Caco-2 (cell line): ENCODE measurements at regions not wholly inside any gene's neighbourhood (a gene's known extent, or its start where the extent isn't known, plus 50 kb on each side); places are given as distances from the start of the nearest gene placed in this dataset.

ENCODE experiments used
- BruUV-seq: library from RNA; stranded (reverse); fragments of 400-500 nt; replicated peaks from 2 replicates; lab custom pipeline; 2021; lab: Mats Ljungman, UMichigan
- CTCF ChIA-PET: fragments of 300-600 bp; sonication (Branson Sonifier 250); formaldehyde crosslinking; loops from one replicate; lab custom pipeline; 2022; ENCODE audit warnings: antibody characterized with exemption; lab: Charles Lee
- POLR2A ChIA-PET: fragments of 300-600 bp; sonication (Branson Sonifier 250); formaldehyde crosslinking; loops from one replicate; lab custom pipeline; 2022; ENCODE audit warnings: antibody characterized with exemption; lab: Charles Lee
- DNase-seq, 2 experiments: peaks; one replicate each; pipeline versions ENCODE4 v3.0.0 to v3.0.0-alpha.2; 2020 to 2022
- H3K27me3 ChIP-seq: replicated peaks from 2 replicates; pipeline ENCODE4 v1.6.0; 2011; ENCODE audit warnings: low read length; ENCODE audit not compliant: control insufficient read depth, insufficient read depth
- H3K36me3 ChIP-seq: 2 replicates; pipeline ENCODE4 v1.5.1; 2011; ENCODE audit warnings: low read length; ENCODE audit not compliant: control insufficient read depth, insufficient read depth
- H3K4me1 ChIP-seq: fragments of 250-450 bp; sonication (Bioruptor Pico); 2 replicates; pipeline ENCODE4 v1.5.1; 2020; ENCODE audit warnings: mild to moderate bottlenecking
- H3K4me3 ChIP-seq: 2 replicates; pipeline ENCODE4 v1.5.1; 2011; ENCODE audit warnings: low read depth, mild to moderate bottlenecking, control low read depth, low read length
- H3K9me3 ChIP-seq: fragments of 250-450 bp; sonication (Bioruptor Pico); 2 replicates; pipeline ENCODE4 v1.5.1; 2020; ENCODE audit warnings: mild to moderate bottlenecking, moderate library complexity
- H3K27ac Mint-ChIP-seq: one replicate; pipeline ENCODE4 v1.8.0; 2022; ENCODE audit warnings: mixed read lengths; ENCODE audit not compliant: unreplicated experiment
- H3K27me3 Mint-ChIP-seq: one replicate; pipeline ENCODE4 v1.8.0; 2022; ENCODE audit warnings: mixed read lengths; ENCODE audit not compliant: insufficient read depth, unreplicated experiment
- H3K36me3 Mint-ChIP-seq: one replicate; pipeline ENCODE4 v1.8.0; 2022; ENCODE audit warnings: mild to moderate bottlenecking, mixed read lengths; ENCODE audit not compliant: insufficient read depth, unreplicated experiment
- H3K4me1 Mint-ChIP-seq: one replicate; pipeline ENCODE4 v1.8.0; 2022; ENCODE audit warnings: low read depth, mixed read lengths; ENCODE audit not compliant: unreplicated experiment
- H3K4me3 Mint-ChIP-seq: one replicate; pipeline ENCODE4 v1.8.0; 2022; ENCODE audit warnings: mild to moderate bottlenecking, moderate library complexity, mixed read lengths; ENCODE audit not compliant: unreplicated experiment
- H3K9me3 Mint-ChIP-seq: one replicate; pipeline ENCODE4 v1.8.0; 2022; ENCODE audit warnings: mixed read lengths; ENCODE audit not compliant: unreplicated experiment
- intact Hi-C: fragments of 100-400 bp; cut with micrococcal nuclease; formaldehyde crosslinking; loops from one replicate; pipeline ENCODE4 v1.10.0; 2022; ENCODE audit not compliant: unreplicated experiment
- TF ChIP-seq, protein P1 (sequence below), 2 experiments: fragments of 200-600 bp in 1 of 2; IDR thresholded peaks; 1 replicate in 1 of 2; 2 replicates in 1 of 2; pipeline versions ENCODE4 v1.5.1 to v1.8.0; 2011 to 2022; ENCODE audit warnings: antibody characterized with exemption in 1 of 2, control low read depth in 1 of 2, inconsistent platforms in 1 of 2, low read depth in 1 of 2, low read length in 1 of 2, mild to moderate bottlenecking in 1 of 2, moderate library complexity in 1 of 2; ENCODE audit not compliant: insufficient read depth in 1 of 2, severe bottlenecking in 1 of 2, unreplicated experiment in 1 of 2

DNA sequence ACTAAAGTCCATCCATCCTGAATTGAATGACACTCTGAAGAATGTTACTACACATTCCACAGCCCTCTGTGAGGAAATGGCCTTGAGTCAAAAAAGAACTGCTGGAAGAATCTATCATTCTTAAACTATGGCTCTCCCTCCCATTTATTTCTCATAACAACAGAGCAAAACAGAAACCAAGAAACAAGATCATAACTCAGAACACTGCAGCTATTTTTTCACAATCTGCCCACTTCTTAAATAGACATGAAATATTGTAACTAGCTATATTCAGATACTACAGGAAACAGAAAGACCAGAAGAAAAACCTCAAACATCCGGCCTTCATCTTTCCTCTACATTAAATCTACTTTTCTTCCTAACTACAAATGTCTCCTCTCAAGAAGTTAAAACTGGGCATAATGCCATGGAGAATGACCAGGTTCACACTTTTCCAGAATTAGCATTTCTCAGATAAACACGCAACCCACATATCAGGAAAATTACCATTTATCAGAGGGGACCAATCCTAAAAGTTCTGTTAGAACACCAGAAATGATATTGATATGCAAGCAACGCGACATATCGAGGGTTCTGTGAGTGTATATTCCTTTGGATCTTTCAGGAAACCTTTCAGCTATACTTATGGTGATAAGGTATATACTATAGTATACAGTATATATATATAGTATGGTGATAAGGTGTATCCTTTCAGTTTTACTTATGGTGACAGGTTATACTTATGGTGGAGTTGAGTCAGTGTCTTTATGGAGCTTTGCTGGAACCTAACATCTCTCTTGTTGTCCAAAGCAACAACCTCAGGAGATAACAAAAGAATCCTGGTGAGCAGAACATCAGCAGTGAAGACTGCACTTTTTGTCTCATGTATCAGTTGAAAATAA is 60.4 kb upstream of the IRF2 start:
- no peaks in the 10 kb centered on the region; the same call in 1 of the 2 replicates for H3K9me3 ChIP-seq
- Mint-ChIP-seq H3K4me1 (peaks cover 23% of the 10 kb centered on the region), H3K4me3 (no peak overlapping the region), H3K27ac (no peak overlapping the region), H3K36me3 (peaks cover 10% of the 10 kb centered on the region), H3K27me3 (no peaks in the 10 kb centered on the region), H3K9me3 (no peaks in the 10 kb centered on the region)
- intact Hi-C loops = loop anchor here (5.0 kb wide), 1 partner anchor 113 kb away; the partner anchor contains the start of genes CASP3 and PRIMPOL
- H3K27me3 ChIP-seq = no peaks in the 10 kb centered on the region
- peaks cover 16% of the 10 kb centered on the region for H3K4me1 ChIP-seq
- POLR2A ChIA-PET = no interaction called here
- CTCF ChIA-PET = no interaction called here
- no peak overlapping the region for H3K4me3 ChIP-seq
- TF ChIP-seq, protein P1, sequence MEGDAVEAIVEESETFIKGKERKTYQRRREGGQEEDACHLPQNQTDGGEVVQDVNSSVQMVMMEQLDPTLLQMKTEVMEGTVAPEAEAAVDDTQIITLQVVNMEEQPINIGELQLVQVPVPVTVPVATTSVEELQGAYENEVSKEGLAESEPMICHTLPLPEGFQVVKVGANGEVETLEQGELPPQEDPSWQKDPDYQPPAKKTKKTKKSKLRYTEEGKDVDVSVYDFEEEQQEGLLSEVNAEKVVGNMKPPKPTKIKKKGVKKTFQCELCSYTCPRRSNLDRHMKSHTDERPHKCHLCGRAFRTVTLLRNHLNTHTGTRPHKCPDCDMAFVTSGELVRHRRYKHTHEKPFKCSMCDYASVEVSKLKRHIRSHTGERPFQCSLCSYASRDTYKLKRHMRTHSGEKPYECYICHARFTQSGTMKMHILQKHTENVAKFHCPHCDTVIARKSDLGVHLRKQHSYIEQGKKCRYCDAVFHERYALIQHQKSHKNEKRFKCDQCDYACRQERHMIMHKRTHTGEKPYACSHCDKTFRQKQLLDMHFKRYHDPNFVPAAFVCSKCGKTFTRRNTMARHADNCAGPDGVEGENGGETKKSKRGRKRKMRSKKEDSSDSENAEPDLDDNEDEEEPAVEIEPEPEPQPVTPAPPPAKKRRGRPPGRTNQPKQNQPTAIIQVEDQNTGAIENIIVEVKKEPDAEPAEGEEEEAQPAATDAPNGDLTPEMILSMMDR (IDR thresholded peaks at IDR 0.05; ENCODE audit: insufficient read depth in 1 of 2, low read depth in 1 of 2, low read length in 1 of 2, severe bottlenecking in 1 of 2, unreplicated experiment in 1 of 2) = no peak
- BruUV-seq = no TSS peak
- no peaks in the 10 kb centered on the region for H3K36me3 ChIP-seq
- no peak for DNase-seq

DNA sequence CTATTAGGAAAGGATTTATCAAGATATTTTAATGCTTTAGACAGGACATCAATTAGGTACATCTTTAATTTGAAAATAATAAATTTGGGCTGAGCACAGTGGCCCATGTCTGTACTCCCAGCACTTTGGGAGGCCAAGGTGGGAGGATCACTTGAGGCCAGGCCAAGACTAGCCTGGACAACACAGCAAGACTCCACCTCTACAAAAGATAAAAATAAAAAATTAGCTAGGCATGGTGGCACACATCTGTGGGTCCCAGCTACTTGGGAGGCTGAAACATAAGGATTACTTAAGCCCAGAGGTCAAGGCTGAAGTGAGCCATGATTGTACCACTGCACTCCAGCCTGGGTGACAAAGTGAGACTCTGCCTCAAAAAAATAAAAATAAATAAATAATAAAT is 59.6 kb upstream of the IRF2 start:
- Mint-ChIP-seq H3K9me3 (no peaks in the 10 kb centered on the region), H3K27me3 (no peaks in the 10 kb centered on the region), H3K36me3 (peaks cover 10% of the 10 kb centered on the region), H3K4me1 (peaks cover 23% of the 10 kb centered on the region), H3K27ac (no peak overlapping the region), H3K4me3 (no peak overlapping the region)
- Histone ChIP-seq H3K4me3 (no peak overlapping the region), H3K4me1 (peaks cover 16% of the 10 kb centered on the region), H3K27me3 (no peaks in the 10 kb centered on the region), H3K9me3 (no peaks in the 10 kb centered on the region; the same call in 1 of the 2 replicates), H3K36me3 (no peaks in the 10 kb centered on the region)
- no peak for DNase-seq
- intact Hi-C loops = no loop called here
- ChIA-PET POLR2A (no interaction called here), CTCF (no interaction called here)
- TF ChIP-seq, protein P1 (IDR thresholded peaks at IDR 0.05; ENCODE audit: insufficient read depth in 1 of 2, low read depth in 1 of 2, low read length in 1 of 2, severe bottlenecking in 1 of 2, unreplicated experiment in 1 of 2) = no peak
- BruUV-seq = no TSS peak

DNA sequence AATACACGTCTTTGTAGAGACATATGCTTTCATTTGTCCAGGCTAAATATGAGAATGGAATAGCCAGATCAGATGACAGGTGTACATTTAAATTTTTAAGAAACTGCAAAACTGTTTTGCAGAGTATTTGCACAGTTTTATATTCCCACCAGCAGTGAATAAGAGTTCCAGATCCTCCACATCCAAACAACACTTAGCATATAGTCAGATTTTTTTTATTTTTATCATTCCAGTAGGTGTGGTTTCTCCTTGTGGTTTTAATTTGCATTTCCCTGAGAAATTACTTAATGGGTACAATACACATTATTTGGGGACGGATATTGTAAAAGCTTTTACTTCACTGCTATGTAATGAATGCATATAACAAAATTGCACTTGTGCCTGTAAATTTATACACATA is 56.7 kb upstream of the IRF2 start:
- no TSS peak for BruUV-seq
- CTCF ChIA-PET = no interaction called here
- Mint-ChIP-seq H3K36me3 (no peaks in the 10 kb centered on the region), H3K27me3 (no peaks in the 10 kb centered on the region), H3K4me3 (no peak overlapping the region), H3K27ac (no peak overlapping the region), H3K9me3 (no peaks in the 10 kb centered on the region), H3K4me1 (peaks cover 15% of the 10 kb centered on the region)
- Histone ChIP-seq H3K9me3 (no peaks in the 10 kb centered on the region; the same call in 1 of the 2 replicates), H3K4me1 (peaks cover 8% of the 10 kb centered on the region), H3K27me3 (no peaks in the 10 kb centered on the region), H3K36me3 (no peaks in the 10 kb centered on the region), H3K4me3 (no peak overlapping the region)
- DNase-seq = no peak
- intact Hi-C loops = no loop called here
- TF ChIP-seq, protein P1 (IDR thresholded peaks at IDR 0.05; ENCODE audit: insufficient read depth in 1 of 2, low read depth in 1 of 2, low read length in 1 of 2, severe bottlenecking in 1 of 2, unreplicated experiment in 1 of 2) = no peak
- POLR2A ChIA-PET = no interaction called here
